Activated CD4-positive, alpha-beta memory T cell treated with anti-CD3 and anti-CD28 coated beads, Interleukin-2, amount 10 ng/mL, durations not matched to agents 7 days and 5 days (primary cell): ENCODE measurements at regions not wholly inside any gene's neighbourhood (a gene's known extent, or its start where the extent isn't known, plus 50 kb on each side); places are given as distances from the start of the nearest gene placed in this dataset.
"Not testable (repeated sequence)": the region's sequence is repeated elsewhere in the genome, so short reads cannot be mapped to it uniquely, and the experiment has no call there.

Source experiments
- CTCF ChIA-PET: fragments of 350-600 bp; sonication (Branson Sonifier 250); formaldehyde crosslinking; loops from one replicate; lab custom pipeline; 2021; ENCODE audit warnings: antibody characterized with exemption, inconsistent platforms; lab: Charles Lee
- POLR2A ChIA-PET: fragments of 350-600 bp; sonication (Branson Sonifier 250); formaldehyde crosslinking; loops from one replicate; lab custom pipeline; 2021; ENCODE audit warnings: antibody characterized with exemption; lab: Charles Lee
- DNase-seq: peaks from one replicate; pipeline ENCODE4 v3.0.0-alpha.2; 2020
- H3K27ac Mint-ChIP-seq: one replicate; pipeline ENCODE4 v1.8.0; 2021; ENCODE audit warnings: mild to moderate bottlenecking, mixed read lengths
- H3K27me3 Mint-ChIP-seq: one replicate; pipeline ENCODE4 v1.8.0; 2021; ENCODE audit warnings: mixed read lengths
- H3K36me3 Mint-ChIP-seq: one replicate; pipeline ENCODE4 v1.8.0; 2021; ENCODE audit warnings: low read depth, mixed read lengths
- H3K4me1 Mint-ChIP-seq: one replicate; pipeline ENCODE4 v1.8.0; 2021; ENCODE audit warnings: mixed read lengths
- H3K4me3 Mint-ChIP-seq: one replicate; pipeline ENCODE4 v1.8.0; 2021; ENCODE audit warnings: mild to moderate bottlenecking, mixed read lengths
- H3K9me3 Mint-ChIP-seq: one replicate; pipeline ENCODE4 v1.8.0; 2021; ENCODE audit warnings: mixed read lengths

- CTCF ChIA-PET: interaction anchor here (0.7 kb wide), 1 partner anchor 18 kb away, joined by 3 read pairs; no protein-coding TSS in a partner anchor
- Mint-ChIP-seq H3K36me3 (no peaks in the 10 kb centered on the region), H3K27me3 (no peaks in the 10 kb centered on the region), H3K9me3 (peaks cover 14% of the 10 kb centered on the region), H3K4me3 (no peak overlapping the region), H3K27ac (no peak overlapping the region), H3K4me1 (no peaks in the 10 kb centered on the region)
- POLR2A ChIA-PET: no interaction called here
- DNase-seq: no peak
Measured at GRCh38 chr2:185241556-185241955, 497.0 kb upstream of the FSIP2 start.

- ChIA-PET POLR2A (no interaction called here), CTCF (no interaction called here)
- DNase-seq: no peak
- H3K4me3 Mint-ChIP-seq: no peak overlapping the region
- H3K4me1 Mint-ChIP-seq: no peaks in the 10 kb centered on the region
- H3K27ac Mint-ChIP-seq: no peak overlapping the region
- H3K9me3 Mint-ChIP-seq: peaks cover 10% of the 10 kb centered on the region
- no peaks in the 10 kb centered on the region for H3K36me3 Mint-ChIP-seq
- H3K27me3 Mint-ChIP-seq: no peaks in the 10 kb centered on the region
Measured at GRCh38 chr2:185242462-185242861, 496.1 kb upstream of the FSIP2 start.

- no peak overlapping the region for H3K27ac Mint-ChIP-seq
Measured at GRCh38 chr2:185245216-185245615, 493.4 kb upstream of the FSIP2 start.

GRCh38 chr2:185245806-185246205, 492.8 kb upstream of the FSIP2 start:
- CTCF ChIA-PET: no interaction called here
- POLR2A ChIA-PET: no interaction called here
- Mint-ChIP-seq H3K36me3 (no peaks in the 10 kb centered on the region), H3K4me3 (no peak overlapping the region), H3K9me3 (peaks cover 10% of the 10 kb centered on the region), H3K27ac (no peak overlapping the region), H3K4me1 (no peaks in the 10 kb centered on the region), H3K27me3 (no peaks in the 10 kb centered on the region)
- DNase-seq: no peak

More at GRCh38 chr2:185245216-185245615, 493.4 kb upstream of the FSIP2 start:
- ChIA-PET CTCF (no interaction called here), POLR2A (no interaction called here)
- Mint-ChIP-seq H3K9me3 (peaks cover 10% of the 10 kb centered on the region), H3K4me1 (no peaks in the 10 kb centered on the region), H3K36me3 (no peaks in the 10 kb centered on the region), H3K4me3 (no peak overlapping the region), H3K27me3 (no peaks in the 10 kb centered on the region)
- no peak for DNase-seq

GRCh38 chr2:185246717-185247116, 491.9 kb upstream of the FSIP2 start:
- Mint-ChIP-seq H3K36me3 (no peaks in the 10 kb centered on the region), H3K27me3 (no peaks in the 10 kb centered on the region), H3K9me3 (peaks cover 10% of the 10 kb centered on the region), H3K27ac (no peak overlapping the region), H3K4me3 (no peak overlapping the region), H3K4me1 (no peaks in the 10 kb centered on the region)
- no peak for DNase-seq
- POLR2A ChIA-PET: no interaction called here
- CTCF ChIA-PET: no interaction called here

- Mint-ChIP-seq H3K27me3 (no peaks in the 10 kb centered on the region), H3K27ac (no peak overlapping the region), H3K36me3 (no peaks in the 10 kb centered on the region), H3K4me3 (no peak overlapping the region), H3K9me3 (no peaks in the 10 kb centered on the region), H3K4me1 (no peaks in the 10 kb centered on the region)
- CTCF ChIA-PET: no interaction called here
- POLR2A ChIA-PET: no interaction called here
- DNase-seq: no peak
Measured at GRCh38 chr2:185255566-185255965, 483.0 kb upstream of the FSIP2 start.

GRCh38 chr2:185265747-185266146, 472.9 kb upstream of the FSIP2 start:
- ChIA-PET CTCF (no interaction called here), POLR2A (no interaction called here)
- Mint-ChIP-seq H3K9me3 (no peaks in the 10 kb centered on the region), H3K27ac (no peak overlapping the region), H3K27me3 (no peaks in the 10 kb centered on the region), H3K4me1 (no peaks in the 10 kb centered on the region), H3K4me3 (no peak overlapping the region), H3K36me3 (no peaks in the 10 kb centered on the region)
- DNase-seq: no peak

- Mint-ChIP-seq H3K27ac (no peak overlapping the region), H3K36me3 (no peaks in the 10 kb centered on the region), H3K9me3 (no peaks in the 10 kb centered on the region), H3K4me3 (no peak overlapping the region), H3K4me1 (no peaks in the 10 kb centered on the region), H3K27me3 (no peaks in the 10 kb centered on the region)
- ChIA-PET POLR2A (no interaction called here), CTCF (no interaction called here)
- DNase-seq: no peak
Measured at GRCh38 chr2:185268651-185269050, 470.0 kb upstream of the FSIP2 start.

GRCh38 chr2:185274718-185275484, 463.7 kb upstream of the FSIP2 start:
- ChIA-PET CTCF (no interaction called here), POLR2A (no interaction called here)
- no peak overlapping the region for H3K27ac Mint-ChIP-seq
- no peaks in the 10 kb centered on the region for H3K27me3 Mint-ChIP-seq
- H3K4me3 Mint-ChIP-seq: no peak overlapping the region
- no peak for DNase-seq
- H3K36me3 Mint-ChIP-seq: no peaks in the 10 kb centered on the region
- H3K4me1 Mint-ChIP-seq: no peaks in the 10 kb centered on the region
- no peaks in the 10 kb centered on the region for H3K9me3 Mint-ChIP-seq

- H3K27ac Mint-ChIP-seq, CTCF ChIA-PET, H3K27me3 Mint-ChIP-seq, H3K4me1 Mint-ChIP-seq, POLR2A ChIA-PET, H3K9me3 Mint-ChIP-seq, H3K36me3 Mint-ChIP-seq, DNase-seq, H3K4me3 Mint-ChIP-seq: not testable (repeated sequence)
Measured at GRCh38 chr2:185275979-185276378, 462.6 kb upstream of the FSIP2 start.

GRCh38 chr2:185278761-185279160, 459.8 kb upstream of the FSIP2 start:
- no peak overlapping the region for H3K4me3 Mint-ChIP-seq
- no peaks in the 10 kb centered on the region for H3K27me3 Mint-ChIP-seq
- H3K4me1 Mint-ChIP-seq: no peaks in the 10 kb centered on the region
- no peaks in the 10 kb centered on the region for H3K9me3 Mint-ChIP-seq
- DNase-seq: no peak
- CTCF ChIA-PET: no interaction called here
- H3K27ac Mint-ChIP-seq: no peak overlapping the region
- no peaks in the 10 kb centered on the region for H3K36me3 Mint-ChIP-seq
- POLR2A ChIA-PET: no interaction called here

- ChIA-PET POLR2A (no interaction called here), CTCF (no interaction called here)
- no peaks in the 10 kb centered on the region for H3K9me3 Mint-ChIP-seq
- H3K27ac Mint-ChIP-seq: no peak overlapping the region
- DNase-seq: no peak
- no peaks in the 10 kb centered on the region for H3K4me1 Mint-ChIP-seq
- no peaks in the 10 kb centered on the region for H3K36me3 Mint-ChIP-seq
- H3K4me3 Mint-ChIP-seq: no peak overlapping the region
- no peaks in the 10 kb centered on the region for H3K27me3 Mint-ChIP-seq
Measured at GRCh38 chr2:185279999-185280398, 458.6 kb upstream of the FSIP2 start.

- H3K4me3 Mint-ChIP-seq: no peak overlapping the region
- H3K36me3 Mint-ChIP-seq: no peaks in the 10 kb centered on the region
- POLR2A ChIA-PET: no interaction called here
- H3K4me1 Mint-ChIP-seq: no peaks in the 10 kb centered on the region
- DNase-seq: no peak
- no peaks in the 10 kb centered on the region for H3K27me3 Mint-ChIP-seq
- no peaks in the 10 kb centered on the region for H3K9me3 Mint-ChIP-seq
- no peak overlapping the region for H3K27ac Mint-ChIP-seq
- CTCF ChIA-PET: no interaction called here
Measured at GRCh38 chr2:185284696-185285095, 453.9 kb upstream of the FSIP2 start.

- H3K4me3 Mint-ChIP-seq, H3K27me3 Mint-ChIP-seq, CTCF ChIA-PET, H3K36me3 Mint-ChIP-seq, H3K27ac Mint-ChIP-seq, H3K4me1 Mint-ChIP-seq, H3K9me3 Mint-ChIP-seq, DNase-seq, POLR2A ChIA-PET: not testable (repeated sequence)
Measured at GRCh38 chr2:185290012-185290411, 448.6 kb upstream of the FSIP2 start.
